Activated CD4-positive, alpha-beta T cell treated with anti-CD3 and anti-CD28 coated beads, Interleukin-10, Interleukin-2, amounts not matched to agents 100 ng/mL and 50 ng/mL, durations not matched to agents 16 hours and 8 hours (primary cell): ENCODE measurements at regions not wholly inside any gene's neighbourhood (a gene's known extent, or its start where the extent isn't known, plus 50 kb on each side); places are given as distances from the start of the nearest gene placed in this dataset.
"Not testable (repeated sequence)": the region's sequence is repeated elsewhere in the genome, so short reads cannot be mapped to it uniquely, and the experiment has no call there.

Experiments
- DNase-seq: peaks from one replicate; pipeline ENCODE4 v3.0.0-alpha.2; 2020

GRCh38 chr5:14054111-14054854 is 88.9 kb upstream of the TRIO start:
- DNase-seq = no peak

- DNase-seq = no peak
Measured at GRCh38 chr5:14050821-14051220, 92.3 kb upstream of the TRIO start.

GRCh38 chr5:14048434-14048833 is 94.7 kb upstream of the TRIO start:
- DNase-seq = no peak

GRCh38 chr5:14041528-14042192 is 97.2 kb upstream of the DNAH5 start:
- no peak for DNase-seq

GRCh38 chr5:14040542-14040941 is 96.1 kb upstream of the DNAH5 start:
- no peak for DNase-seq

GRCh38 chr5:14039576-14039975 is 95.1 kb upstream of the DNAH5 start:
- DNase-seq = no peak

GRCh38 chr5:14039063-14039462 is 94.6 kb upstream of the DNAH5 start:
- no peak for DNase-seq

- no peak for DNase-seq
Measured at GRCh38 chr5:14038341-14038959, 94.0 kb upstream of the DNAH5 start.

GRCh38 chr5:14036947-14037346 is 92.5 kb upstream of the DNAH5 start:
- no peak for DNase-seq

- DNase-seq = no peak
Measured at GRCh38 chr5:14036514-14036913, 92.0 kb upstream of the DNAH5 start.

- DNase-seq = no peak
Measured at GRCh38 chr5:14035859-14036503, 91.5 kb upstream of the DNAH5 start.

GRCh38 chr5:14034963-14035362 is 90.5 kb upstream of the DNAH5 start:
- no peak for DNase-seq

- no peak for DNase-seq
Measured at GRCh38 chr5:14032918-14033317, 88.4 kb upstream of the DNAH5 start.

- no peak for DNase-seq
Measured at GRCh38 chr5:14028938-14029584, 84.6 kb upstream of the DNAH5 start.

- no peak for DNase-seq
Measured at GRCh38 chr5:14028188-14028587, 83.7 kb upstream of the DNAH5 start.

GRCh38 chr5:14025569-14026286 is 81.2 kb upstream of the DNAH5 start:
- DNase-seq = no peak

- DNase-seq = no peak
Measured at GRCh38 chr5:14022971-14023370, 78.5 kb upstream of the DNAH5 start.

- not testable (repeated sequence) for DNase-seq
Measured at GRCh38 chr5:14020944-14021343, 76.5 kb upstream of the DNAH5 start.

- no peak for DNase-seq
Measured at GRCh38 chr5:14019768-14020290, 75.3 kb upstream of the DNAH5 start.

GRCh38 chr5:14017904-14018303 is 73.4 kb upstream of the DNAH5 start:
- DNase-seq = no peak

GRCh38 chr5:14016549-14016948 is 72.1 kb upstream of the DNAH5 start:
- DNase-seq = no peak
